CD4-positive, alpha-beta T cell (primary cell): ENCODE measurements at regions not wholly inside any gene's neighbourhood (a gene's known extent, or its start where the extent isn't known, plus 50 kb on each side); places are given as distances from the start of the nearest gene placed in this dataset.

Experiments used
- ATAC-seq: fragments of 200-7000 bp; cut with Tn5 transposase; one replicate; pipeline ENCODE4 v1.10.0; 2022; ENCODE audit warnings: mild to moderate bottlenecking; ENCODE audit not compliant: poor library complexity
- CTCF ChIA-PET: fragments of 350-600 bp; sonication (Branson Sonifier 250); formaldehyde crosslinking; loops from one replicate; lab custom pipeline; 2021; ENCODE audit warnings: antibody characterized with exemption, inconsistent platforms; lab: Charles Lee
- POLR2A ChIA-PET: fragments of 350-600 bp; sonication (Branson Sonifier 250); formaldehyde crosslinking; loops from one replicate; lab custom pipeline; 2021; ENCODE audit warnings: antibody characterized with exemption, inconsistent platforms; lab: Charles Lee
- DNase-seq, 14 experiments: peaks; one replicate each; pipeline ENCODE4 v3.0.0-alpha.2; 2013 to 2020; ENCODE audit warnings: mixed read lengths in 2 of 14
- H3K27ac ChIP-seq, 2 donors: one replicate each; pipeline versions ENCODE4 v1.5.1 to v1.7.0; 2013; ENCODE audit warnings: low read length in 2 of 2, low read depth in 1 of 2, mild to moderate bottlenecking in 1 of 2
- H3K27me3 ChIP-seq, 2 experiments: 1 replicate in 1 of 2; 2 replicates in 1 of 2; pipeline versions ENCODE4 v1.6.1 to v1.7.0; 2013; ENCODE audit warnings: low read length in 2 of 2, control low read depth in 1 of 2, mild to moderate bottlenecking in 1 of 2, moderate library complexity in 1 of 2; ENCODE audit not compliant: insufficient read depth in 2 of 2, control insufficient read depth in 1 of 2
- H3K36me3 ChIP-seq: one replicate; pipeline ENCODE4 v1.6.1; 2013; ENCODE audit warnings: low read length, control low read depth; ENCODE audit not compliant: insufficient read depth
- H3K4me1 ChIP-seq: one replicate; pipeline ENCODE4 v1.6.1; 2013; ENCODE audit warnings: low read length, control low read depth; ENCODE audit not compliant: insufficient read depth
- H3K4me3 ChIP-seq: one replicate; pipeline ENCODE4 v1.5.1; 2013; ENCODE audit warnings: mild to moderate bottlenecking, low read length, moderate library complexity
- H3K9me3 ChIP-seq, 2 experiments: 1 replicate in 1 of 2; 2 replicates in 1 of 2; pipeline versions ENCODE4 v1.6.1 to v1.7.0; 2013; ENCODE audit warnings: low read length in 2 of 2, mild to moderate bottlenecking in 2 of 2, control low read depth in 1 of 2, moderate library complexity in 1 of 2; ENCODE audit not compliant: control insufficient read depth in 1 of 2, insufficient read depth in 1 of 2
- H3K27ac Mint-ChIP-seq: one replicate; pipeline ENCODE4 v1.8.0; 2020; ENCODE audit warnings: mixed read lengths
- H3K27me3 Mint-ChIP-seq: one replicate; pipeline ENCODE4 v1.8.0; 2021; ENCODE audit warnings: mixed read lengths
- H3K36me3 Mint-ChIP-seq: one replicate; pipeline ENCODE4 v1.8.0; 2021; ENCODE audit warnings: low read depth, mixed read lengths
- H3K4me1 Mint-ChIP-seq: one replicate; pipeline ENCODE4 v1.8.0; 2021; ENCODE audit warnings: low read depth, mixed read lengths
- H3K4me3 Mint-ChIP-seq: one replicate; pipeline ENCODE4 v1.8.0; 2020; ENCODE audit warnings: mild to moderate bottlenecking, mixed read lengths
- H3K9me3 Mint-ChIP-seq: one replicate; pipeline ENCODE4 v1.8.0; 2020; ENCODE audit warnings: mixed read lengths
- intact Hi-C, 2 experiments: fragments of 100-400 bp; cut with DNase I in 1 of 2; cut with micrococcal nuclease in 1 of 2; formaldehyde crosslinking; loops; one replicate each; pipeline versions ENCODE4 v1.15.1 to v1.9.0; 2023 to 2025; cut with DNase I, micrococcal nuclease
- TF ChIP-seq, protein P1 (sequence below): fragments of 200-600 bp; IDR thresholded peaks from one replicate; pipeline ENCODE4 v1.8.0; 2022; ENCODE audit warnings: antibody characterized with exemption, mild to moderate bottlenecking

DNA sequence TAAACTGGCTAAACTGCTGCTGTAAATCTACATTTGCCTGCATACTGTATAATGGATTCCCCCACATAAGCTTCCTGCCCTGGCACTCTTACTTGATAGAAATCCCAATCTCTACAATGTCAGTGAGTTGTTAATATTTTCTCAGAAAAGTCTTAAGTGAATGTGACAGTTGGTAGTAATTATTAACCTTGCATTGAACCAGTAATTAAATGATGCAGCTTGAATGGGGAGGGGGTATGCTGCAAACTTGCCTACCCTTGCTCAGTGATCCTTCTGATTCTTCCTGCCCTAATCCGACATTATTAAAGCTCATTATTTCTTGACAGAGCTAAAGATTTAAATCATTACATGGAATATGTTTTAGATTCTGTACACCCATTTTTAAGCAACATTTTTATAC lies 119.0 kb upstream of the CDH7 start:
- Histone ChIP-seq H3K36me3 (no peaks in the 10 kb centered on the region), H3K4me3 (no peak overlapping the region), H3K27me3 (no peaks in the 10 kb centered on the region), H3K9me3 (no peaks in the 10 kb centered on the region), H3K27ac (no peak overlapping the region), H3K4me1 (no peaks in the 10 kb centered on the region)
- no peak for ATAC-seq
- Mint-ChIP-seq H3K27ac (no peak overlapping the region), H3K4me3 (no peak overlapping the region), H3K36me3 (no peaks in the 10 kb centered on the region), H3K27me3 (no peaks in the 10 kb centered on the region), H3K4me1 (no peaks in the 10 kb centered on the region), H3K9me3 (peaks cover 5% of the 10 kb centered on the region)
- intact Hi-C loops = no loop called here
- TF ChIP-seq, protein P1, sequence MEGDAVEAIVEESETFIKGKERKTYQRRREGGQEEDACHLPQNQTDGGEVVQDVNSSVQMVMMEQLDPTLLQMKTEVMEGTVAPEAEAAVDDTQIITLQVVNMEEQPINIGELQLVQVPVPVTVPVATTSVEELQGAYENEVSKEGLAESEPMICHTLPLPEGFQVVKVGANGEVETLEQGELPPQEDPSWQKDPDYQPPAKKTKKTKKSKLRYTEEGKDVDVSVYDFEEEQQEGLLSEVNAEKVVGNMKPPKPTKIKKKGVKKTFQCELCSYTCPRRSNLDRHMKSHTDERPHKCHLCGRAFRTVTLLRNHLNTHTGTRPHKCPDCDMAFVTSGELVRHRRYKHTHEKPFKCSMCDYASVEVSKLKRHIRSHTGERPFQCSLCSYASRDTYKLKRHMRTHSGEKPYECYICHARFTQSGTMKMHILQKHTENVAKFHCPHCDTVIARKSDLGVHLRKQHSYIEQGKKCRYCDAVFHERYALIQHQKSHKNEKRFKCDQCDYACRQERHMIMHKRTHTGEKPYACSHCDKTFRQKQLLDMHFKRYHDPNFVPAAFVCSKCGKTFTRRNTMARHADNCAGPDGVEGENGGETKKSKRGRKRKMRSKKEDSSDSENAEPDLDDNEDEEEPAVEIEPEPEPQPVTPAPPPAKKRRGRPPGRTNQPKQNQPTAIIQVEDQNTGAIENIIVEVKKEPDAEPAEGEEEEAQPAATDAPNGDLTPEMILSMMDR = no peak
- POLR2A ChIA-PET = no interaction called here
- CTCF ChIA-PET = no interaction called here
- DNase-seq = no peak

- Histone ChIP-seq H3K36me3 (no peaks in the 10 kb centered on the region), H3K4me3 (no peak overlapping the region), H3K27ac (no peak overlapping the region), H3K27me3 (no peaks in the 10 kb centered on the region), H3K9me3 (no peaks in the 10 kb centered on the region), H3K4me1 (no peaks in the 10 kb centered on the region)
- Mint-ChIP-seq H3K36me3 (no peaks in the 10 kb centered on the region), H3K4me3 (no peak overlapping the region), H3K4me1 (no peaks in the 10 kb centered on the region), H3K27ac (no peak overlapping the region), H3K9me3 (peaks cover 4% of the 10 kb centered on the region), H3K27me3 (no peaks in the 10 kb centered on the region)
- ATAC-seq (no peak), DNase-seq (no peak)
- ChIA-PET CTCF (no interaction called here), POLR2A (no interaction called here)
- TF ChIP-seq, protein P1 = no peak
- intact Hi-C loops = no loop called here
Observed at GRCh38 chr18:65628390-65628789, 122.4 kb upstream of the CDH7 start.

DNA sequence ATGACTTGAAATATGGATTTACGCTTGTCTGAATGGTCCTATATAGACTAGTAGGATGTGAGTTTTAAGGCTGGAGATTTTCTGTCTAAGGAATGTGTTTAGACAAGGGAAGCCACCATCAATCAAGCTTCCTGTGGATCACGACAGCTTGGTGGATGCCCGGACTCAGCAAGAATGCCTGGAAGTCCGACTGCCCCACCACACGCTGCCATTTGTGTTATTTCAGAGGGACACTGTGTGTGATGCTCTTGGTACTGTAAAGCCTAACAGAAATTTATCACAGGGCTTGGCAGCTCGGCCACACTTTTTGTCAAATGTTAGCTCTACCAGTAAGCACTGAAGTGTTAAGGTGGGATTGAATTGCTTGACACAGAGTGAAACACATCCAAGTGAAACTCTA lies 127.1 kb upstream of the CDH7 start:
- peaks cover 6% of the 10 kb centered on the region for H3K9me3 Mint-ChIP-seq
- POLR2A ChIA-PET = no interaction called here
- no peaks in the 10 kb centered on the region for H3K27me3 ChIP-seq
- no peak overlapping the region for H3K4me3 ChIP-seq
- no peaks in the 10 kb centered on the region for H3K36me3 ChIP-seq
- no peak overlapping the region for H3K4me3 Mint-ChIP-seq
- no peak overlapping the region for H3K27ac ChIP-seq
- H3K9me3 ChIP-seq = peaks cover 0 to 6% of the 10 kb centered on the region in 2 experiments
- H3K27ac Mint-ChIP-seq = no peak overlapping the region
- CTCF ChIA-PET = no interaction called here
- no peaks in the 10 kb centered on the region for H3K4me1 Mint-ChIP-seq
- ATAC-seq (no peak), DNase-seq (no peak)
- intact Hi-C loops = no loop called here
- TF ChIP-seq, protein P1 = no peak
- no peaks in the 10 kb centered on the region for H3K27me3 Mint-ChIP-seq
- H3K36me3 Mint-ChIP-seq = no peaks in the 10 kb centered on the region
- H3K4me1 ChIP-seq = no peaks in the 10 kb centered on the region
